Parathyroid adenoma (tissue), 2 donors: ENCODE measurements at regions not wholly inside any gene's neighbourhood (a gene's known extent, or its start where the extent isn't known, plus 50 kb on each side); places are given as distances from the start of the nearest gene placed in this dataset.
"Not testable (repeated sequence)": the region's sequence is repeated elsewhere in the genome, so short reads cannot be mapped to it uniquely, and the experiment has no call there.

Source experiments
- H2AFZ ChIP-seq: fragments of 300-600 bp; sonication (generic); one replicate; pipeline ENCODE4 v1.7.0; 2017; ENCODE audit warnings: antibody characterized with exemption, mild to moderate bottlenecking
- H3K27ac ChIP-seq: fragments of 300-600 bp; sonication (generic); one replicate; pipeline ENCODE4 v1.7.0; 2017
- H3K27me3 ChIP-seq: fragments of 300-600 bp; sonication (generic); one replicate; pipeline ENCODE4 v1.7.0; 2017; ENCODE audit warnings: low read length; ENCODE audit not compliant: control insufficient read depth, insufficient read depth
- H3K36me3 ChIP-seq: fragments of 300-600 bp; sonication (generic); one replicate; pipeline ENCODE4 v1.7.0; 2017; ENCODE audit warnings: low read length; ENCODE audit not compliant: control insufficient read depth, insufficient read depth
- H3K4me1 ChIP-seq: fragments of 300-600 bp; sonication (generic); one replicate; pipeline ENCODE4 v1.7.0; 2017; ENCODE audit warnings: control low read depth
- H3K4me2 ChIP-seq: fragments of 300-600 bp; sonication (generic); one replicate; pipeline ENCODE4 v1.7.0; 2017; ENCODE audit warnings: low read length
- H3K4me3 ChIP-seq: fragments of 300-600 bp; sonication (generic); one replicate; pipeline ENCODE4 v1.7.0; 2017; ENCODE audit warnings: low read depth, low read length
- H3K79me2 ChIP-seq: fragments of 300-600 bp; sonication (generic); one replicate; pipeline ENCODE4 v1.7.0; 2017; ENCODE audit warnings: control low read depth
- H3K9ac ChIP-seq: fragments of 300-600 bp; sonication (generic); one replicate; pipeline ENCODE4 v1.7.0; 2017; ENCODE audit warnings: mild to moderate bottlenecking
- H3K9me3 ChIP-seq: fragments of 300-600 bp; sonication (generic); one replicate; pipeline ENCODE4 v1.7.0; 2017; ENCODE audit warnings: low read length; ENCODE audit not compliant: control insufficient read depth
- CTCF ChIP-seq: fragments of 300-600 bp; sonication (generic); IDR thresholded peaks from one replicate; pipeline ENCODE4 v1.7.0; 2017; ENCODE audit warnings: antibody characterized with exemption, mild to moderate bottlenecking
- donor health status: primary hyperparathyroidism.

GRCh38 chr4:28310926-28311325 is 1450.3 kb downstream of the STIM2 start:
- no peak overlapping the region for H3K4me3 ChIP-seq
- no peak overlapping the region for H2AFZ ChIP-seq
- no peaks in the 10 kb centered on the region for H3K4me1 ChIP-seq
- no peaks in the 10 kb centered on the region for H3K27me3 ChIP-seq
- H3K27ac ChIP-seq, result no peak overlapping the region
- no peak overlapping the region for H3K9ac ChIP-seq
- no peak overlapping the region for H3K4me2 ChIP-seq
- H3K9me3 ChIP-seq, result no peaks in the 10 kb centered on the region
- H3K79me2 ChIP-seq, result no peaks in the 10 kb centered on the region
- no peak for TF ChIP-seq CTCF
- no peaks in the 10 kb centered on the region for H3K36me3 ChIP-seq

GRCh38 chr4:28312497-28312896 is 1451.9 kb downstream of the STIM2 start:
- not testable (repeated sequence) for H3K9ac ChIP-seq, H2AFZ ChIP-seq, H3K9me3 ChIP-seq, H3K4me2 ChIP-seq, H3K27me3 ChIP-seq, H3K79me2 ChIP-seq, H3K27ac ChIP-seq, H3K4me3 ChIP-seq, H3K36me3 ChIP-seq, H3K4me1 ChIP-seq

GRCh38 chr4:28313729-28314713 is 1453.4 kb downstream of the STIM2 start:
- TF ChIP-seq CTCF, result no peak
- Histone ChIP-seq H3K4me1 (no peaks in the 10 kb centered on the region), H3K4me3 (no peak overlapping the region), H3K36me3 (no peaks in the 10 kb centered on the region), H3K4me2 (no peak overlapping the region), H3K27ac (no peak overlapping the region), H3K79me2 (no peaks in the 10 kb centered on the region), H3K9me3 (no peaks in the 10 kb centered on the region), H3K27me3 (no peaks in the 10 kb centered on the region), H3K9ac (no peak overlapping the region), H2AFZ (no peak overlapping the region)

GRCh38 chr4:28317221-28317620 is 1456.6 kb downstream of the STIM2 start:
- no peaks in the 10 kb centered on the region for H3K36me3 ChIP-seq
- no peak overlapping the region for H3K9ac ChIP-seq
- H3K27me3 ChIP-seq, result no peaks in the 10 kb centered on the region
- H2AFZ ChIP-seq, result no peak overlapping the region
- no peak overlapping the region for H3K27ac ChIP-seq
- H3K4me2 ChIP-seq, result no peak overlapping the region
- H3K4me3 ChIP-seq, result no peak overlapping the region
- H3K79me2 ChIP-seq, result no peaks in the 10 kb centered on the region
- no peaks in the 10 kb centered on the region for H3K4me1 ChIP-seq
- no peak for TF ChIP-seq CTCF
- H3K9me3 ChIP-seq, result no peaks in the 10 kb centered on the region

- no peak overlapping the region for H2AFZ ChIP-seq
- H3K27me3 ChIP-seq, result no peaks in the 10 kb centered on the region
- H3K4me3 ChIP-seq, result no peak overlapping the region
- H3K79me2 ChIP-seq, result no peaks in the 10 kb centered on the region
- no peaks in the 10 kb centered on the region for H3K9me3 ChIP-seq
- no peak overlapping the region for H3K27ac ChIP-seq
- H3K9ac ChIP-seq, result no peak overlapping the region
- TF ChIP-seq CTCF, result no peak
- no peaks in the 10 kb centered on the region for H3K4me1 ChIP-seq
- H3K36me3 ChIP-seq, result no peaks in the 10 kb centered on the region
- H3K4me2 ChIP-seq, result no peak overlapping the region
Observed at GRCh38 chr4:28334249-28334648, 1473.6 kb downstream of the STIM2 start.
